SK-N-SH treated with all-trans-retinoic acid at 6 μM for 48 hours (cell line): ENCODE measurements at regions not wholly inside any gene's neighbourhood (a gene's known extent, or its start where the extent isn't known, plus 50 kb on each side); places are given as distances from the start of the nearest gene placed in this dataset.

Source experiments
- ATAC-seq: fragments of 200-7000 bp; cut with Tn5 transposase; 3 replicates; pipeline ENCODE4 v1.9.1; 2020; ENCODE audit warnings: mild to moderate bottlenecking, moderate library complexity
- ARNTL ChIP-seq: fragments of 450-650 bp; formaldehyde crosslinking; IDR thresholded peaks from 2 replicates; pipeline ENCODE4 v1.5.0; 2020; ENCODE audit warnings: low read depth, mild to moderate bottlenecking, moderate library complexity, borderline replicate concordance
- BACH2 ChIP-seq: fragments of 250-450 bp; sonication (Bioruptor Pico); IDR thresholded peaks from 2 replicates; pipeline ENCODE4 v1.9.0; 2021; ENCODE audit warnings: mild to moderate bottlenecking, borderline replicate concordance
- CSDC2 ChIP-seq: fragments of 250-450 bp; sonication (Bioruptor Pico); IDR thresholded peaks from 2 replicates; pipeline ENCODE4 v1.5.0; 2020; ENCODE audit warnings: mild to moderate bottlenecking, moderate library complexity
- CSRNP3 ChIP-seq: fragments of 250-450 bp; sonication (Bioruptor Pico); IDR thresholded peaks from 2 replicates; pipeline ENCODE4 v1.5.1; 2021; ENCODE audit warnings: mild to moderate bottlenecking, moderate library complexity
- GLIS3 ChIP-seq: fragments of 250-450 bp; sonication (Bioruptor Pico); IDR thresholded peaks from 2 replicates; pipeline ENCODE4 v1.5.0; 2020; ENCODE audit warnings: mild to moderate bottlenecking, moderate library complexity
- ISL1 ChIP-seq: fragments of 250-450 bp; sonication (Bioruptor Pico); IDR thresholded peaks from 2 replicates; pipeline ENCODE4 v2.1.2; 2022; ENCODE audit warnings: mild to moderate bottlenecking, moderate library complexity
- OSR1 ChIP-seq: fragments of 250-450 bp; sonication (Bioruptor Pico); IDR thresholded peaks from 2 replicates; pipeline ENCODE4 v1.8.0; 2022; ENCODE audit warnings: moderate library complexity, mild to moderate bottlenecking, inconsistent platforms
- PATZ1 ChIP-seq: fragments of 250-450 bp; sonication (Bioruptor Pico); IDR thresholded peaks from 2 replicates; pipeline ENCODE4 v1.8.0; 2020; ENCODE audit warnings: mild to moderate bottlenecking, moderate library complexity, borderline replicate concordance
- POU6F1 ChIP-seq: fragments of 250-450 bp; sonication (Bioruptor Pico); IDR thresholded peaks from 2 replicates; pipeline ENCODE4 v1.8.0; 2021; ENCODE audit warnings: low read depth, mild to moderate bottlenecking, moderate library complexity, borderline replicate concordance
- PPARA ChIP-seq: fragments of 250-450 bp; sonication (Bioruptor Pico); IDR thresholded peaks from 2 replicates; pipeline ENCODE4 v1.5.0; 2020; ENCODE audit warnings: mild to moderate bottlenecking, borderline replicate concordance
- RARB ChIP-seq: fragments of 250-450 bp; sonication (Bioruptor Pico); IDR thresholded peaks from 2 replicates; pipeline ENCODE4 v1.8.0; 2021; ENCODE audit warnings: mild to moderate bottlenecking, moderate library complexity
- SNAI2 ChIP-seq: fragments of 250-450 bp; sonication (Bioruptor Pico); IDR thresholded peaks from 2 replicates; pipeline ENCODE4 v1.5.0; 2020; ENCODE audit warnings: mild to moderate bottlenecking, moderate library complexity
- TCF4 ChIP-seq: fragments of 250-450 bp; sonication (Bioruptor Pico); IDR thresholded peaks from 2 replicates; pipeline ENCODE4 v1.8.0; 2021; ENCODE audit warnings: mild to moderate bottlenecking, moderate library complexity, borderline replicate concordance
- TSHZ2 ChIP-seq: fragments of 250-450 bp; sonication (Bioruptor Pico); IDR thresholded peaks from 2 replicates; pipeline ENCODE4 v1.5.0; 2020; ENCODE audit warnings: mild to moderate bottlenecking, moderate library complexity
- ZC3H10 ChIP-seq: fragments of 250-450 bp; sonication (Bioruptor Pico); IDR thresholded peaks from 2 replicates; pipeline ENCODE4 v1.5.1; 2021; ENCODE audit warnings: mild to moderate bottlenecking, moderate library complexity
- ZFP3 ChIP-seq: fragments of 250-450 bp; sonication (Bioruptor Pico); IDR thresholded peaks from 2 replicates; pipeline ENCODE4 v1.5.0; 2020; ENCODE audit warnings: mild to moderate bottlenecking, moderate library complexity
- ZFP30 ChIP-seq: fragments of 450-650 bp; formaldehyde crosslinking; IDR thresholded peaks from 2 replicates; pipeline ENCODE4 v1.5.0; 2022; ENCODE audit warnings: mild to moderate bottlenecking, moderate library complexity
- ZNF565 ChIP-seq: fragments of 450-650 bp; formaldehyde crosslinking; conservative IDR thresholded peaks from 2 replicates; pipeline ENCODE4 v1.5.0; 2020; ENCODE audit warnings: low read depth, mild to moderate bottlenecking, moderate library complexity
- ZNF70 ChIP-seq: fragments of 450-650 bp; formaldehyde crosslinking; IDR thresholded peaks from 2 replicates; pipeline ENCODE4 v1.5.0; 2020; ENCODE audit warnings: mild to moderate bottlenecking, moderate library complexity
- ZNF8 ChIP-seq: fragments of 450-650 bp; formaldehyde crosslinking; IDR thresholded peaks from 2 replicates; pipeline ENCODE4 v1.5.0; 2020; ENCODE audit warnings: mild to moderate bottlenecking, moderate library complexity

- no peak for ATAC-seq
- TF ChIP-seq ARNTL (CRISPR knock-in tag) (no peak), ZFP30 (CRISPR knock-in tag) (no peak)
- TF ChIP-seq, all 23 proteins: peak for 0
These were observed 210.7 kb upstream of the API5 start for GRCh38 chr11:43101113-43101512.

GRCh38 chr11:43116071-43116470, 195.7 kb upstream of the API5 start:
- TF ChIP-seq CSRNP3 (no peak), RARB (CRISPR knock-in tag) (no peak), ZFP30 (CRISPR knock-in tag) (no peak), PATZ1 (CRISPR knock-in tag) (no peak), ZNF70 (no peak), PPARA (CRISPR knock-in tag) (no peak), ZC3H10 (CRISPR knock-in tag) (no peak), CSDC2 (CRISPR knock-in tag) (no peak), ZNF8 (CRISPR knock-in tag) (no peak), POU6F1 (CRISPR knock-in tag) (no peak), ZNF565 (CRISPR knock-in tag) (no peak), SNAI2 (no peak), GLIS3 (no peak), ZFP3 (CRISPR knock-in tag) (no peak)

GRCh38 chr11:43119275-43119970, 192.4 kb upstream of the API5 start:
- ATAC-seq: no peak

More at GRCh38 chr11:43116071-43116470, 195.7 kb upstream of the API5 start:
- ATAC-seq: no peak

More at GRCh38 chr11:43119275-43119970, 192.4 kb upstream of the API5 start:
- TF ChIP-seq ZC3H10 (CRISPR knock-in tag) (no peak), ZNF565 (CRISPR knock-in tag) (no peak), GLIS3 (no peak), TSHZ2 (no peak), OSR1 (no peak), ZFP30 (CRISPR knock-in tag) (no peak), TCF4 (CRISPR knock-in tag) (no peak), PATZ1 (CRISPR knock-in tag) (no peak), SNAI2 (no peak), PPARA (CRISPR knock-in tag) (no peak), CSDC2 (CRISPR knock-in tag) (no peak), ZNF8 (CRISPR knock-in tag) (no peak), BACH2 (CRISPR knock-in tag) (no peak), ISL1 (CRISPR knock-in tag) (no peak), CSRNP3 (no peak), ARNTL (CRISPR knock-in tag) (no peak), POU6F1 (CRISPR knock-in tag) (no peak), ZNF70 (no peak)
